SK-N-SH treated with all-trans-retinoic acid at 6 μM for 48 hours (cell line): ENCODE measurements at regions not wholly inside any gene's neighbourhood (a gene's known extent, or its start where the extent isn't known, plus 50 kb on each side); places are given as distances from the start of the nearest gene placed in this dataset.

Experiments used
- ATAC-seq: fragments of 200-7000 bp; cut with Tn5 transposase; 3 replicates; pipeline ENCODE4 v1.9.1; 2020; ENCODE audit warnings: mild to moderate bottlenecking, moderate library complexity
- ARNTL ChIP-seq: fragments of 450-650 bp; formaldehyde crosslinking; IDR thresholded peaks from 2 replicates; pipeline ENCODE4 v1.5.0; 2020; ENCODE audit warnings: low read depth, mild to moderate bottlenecking, moderate library complexity, borderline replicate concordance
- BACH2 ChIP-seq: fragments of 250-450 bp; sonication (Bioruptor Pico); IDR thresholded peaks from 2 replicates; pipeline ENCODE4 v1.9.0; 2021; ENCODE audit warnings: mild to moderate bottlenecking, borderline replicate concordance
- CREB5 ChIP-seq: fragments of 250-450 bp; sonication (Bioruptor Pico); IDR thresholded peaks from 2 replicates; pipeline ENCODE4 v1.5.1; 2020; ENCODE audit warnings: low read depth, mild to moderate bottlenecking, moderate library complexity
- ESRRG ChIP-seq: fragments of 250-450 bp; sonication (Bioruptor Pico); IDR thresholded peaks from 2 replicates; pipeline ENCODE4 v1.6.1; 2021; ENCODE audit warnings: mild to moderate bottlenecking
- GLIS3 ChIP-seq: fragments of 250-450 bp; sonication (Bioruptor Pico); IDR thresholded peaks from 2 replicates; pipeline ENCODE4 v1.5.0; 2020; ENCODE audit warnings: mild to moderate bottlenecking, moderate library complexity
- ISL1 ChIP-seq: fragments of 250-450 bp; sonication (Bioruptor Pico); IDR thresholded peaks from 2 replicates; pipeline ENCODE4 v2.1.2; 2022; ENCODE audit warnings: mild to moderate bottlenecking, moderate library complexity
- OSR1 ChIP-seq: fragments of 250-450 bp; sonication (Bioruptor Pico); IDR thresholded peaks from 2 replicates; pipeline ENCODE4 v1.8.0; 2022; ENCODE audit warnings: moderate library complexity, mild to moderate bottlenecking, inconsistent platforms
- PATZ1 ChIP-seq: fragments of 250-450 bp; sonication (Bioruptor Pico); IDR thresholded peaks from 2 replicates; pipeline ENCODE4 v1.8.0; 2020; ENCODE audit warnings: mild to moderate bottlenecking, moderate library complexity, borderline replicate concordance
- POU6F1 ChIP-seq: fragments of 250-450 bp; sonication (Bioruptor Pico); IDR thresholded peaks from 2 replicates; pipeline ENCODE4 v1.8.0; 2021; ENCODE audit warnings: low read depth, mild to moderate bottlenecking, moderate library complexity, borderline replicate concordance
- PPARA ChIP-seq: fragments of 250-450 bp; sonication (Bioruptor Pico); IDR thresholded peaks from 2 replicates; pipeline ENCODE4 v1.5.0; 2020; ENCODE audit warnings: mild to moderate bottlenecking, borderline replicate concordance
- SNAI2 ChIP-seq: fragments of 250-450 bp; sonication (Bioruptor Pico); IDR thresholded peaks from 2 replicates; pipeline ENCODE4 v1.5.0; 2020; ENCODE audit warnings: mild to moderate bottlenecking, moderate library complexity
- TCF4 ChIP-seq: fragments of 250-450 bp; sonication (Bioruptor Pico); IDR thresholded peaks from 2 replicates; pipeline ENCODE4 v1.8.0; 2021; ENCODE audit warnings: mild to moderate bottlenecking, moderate library complexity, borderline replicate concordance
- TOX ChIP-seq: fragments of 250-450 bp; sonication (Bioruptor Pico); IDR thresholded peaks from 2 replicates; pipeline ENCODE4 v1.8.0; 2021; ENCODE audit warnings: mild to moderate bottlenecking, moderate library complexity, borderline replicate concordance
- ZC3H10 ChIP-seq: fragments of 250-450 bp; sonication (Bioruptor Pico); IDR thresholded peaks from 2 replicates; pipeline ENCODE4 v1.5.1; 2021; ENCODE audit warnings: mild to moderate bottlenecking, moderate library complexity
- ZFP30 ChIP-seq: fragments of 450-650 bp; formaldehyde crosslinking; IDR thresholded peaks from 2 replicates; pipeline ENCODE4 v1.5.0; 2022; ENCODE audit warnings: mild to moderate bottlenecking, moderate library complexity
- ZNF565 ChIP-seq: fragments of 450-650 bp; formaldehyde crosslinking; conservative IDR thresholded peaks from 2 replicates; pipeline ENCODE4 v1.5.0; 2020; ENCODE audit warnings: low read depth, mild to moderate bottlenecking, moderate library complexity
- ZNF70 ChIP-seq: fragments of 450-650 bp; formaldehyde crosslinking; IDR thresholded peaks from 2 replicates; pipeline ENCODE4 v1.5.0; 2020; ENCODE audit warnings: mild to moderate bottlenecking, moderate library complexity
- ZNF8 ChIP-seq: fragments of 450-650 bp; formaldehyde crosslinking; IDR thresholded peaks from 2 replicates; pipeline ENCODE4 v1.5.0; 2020; ENCODE audit warnings: mild to moderate bottlenecking, moderate library complexity
- TF ChIP-seq, protein P1 (sequence below): fragments of 250-450 bp; sonication (Bioruptor Pico); IDR thresholded peaks from 2 replicates; pipeline ENCODE4 v1.5.0; 2020; ENCODE audit warnings: mild to moderate bottlenecking, moderate library complexity

GRCh38 chr13:99749271-99750019 lies 222.1 kb downstream of the ZIC5 start:
- TF ChIP-seq POU6F1 (CRISPR knock-in tag) (no peak), ISL1 (CRISPR knock-in tag) (no peak), OSR1 (CRISPR knock-in tag) (no peak), ESRRG (CRISPR knock-in tag) (no peak), PPARA (CRISPR knock-in tag) (no peak), ZFP30 (no peak), ZC3H10 (no peak)
- no peak for ATAC-seq

DNA sequence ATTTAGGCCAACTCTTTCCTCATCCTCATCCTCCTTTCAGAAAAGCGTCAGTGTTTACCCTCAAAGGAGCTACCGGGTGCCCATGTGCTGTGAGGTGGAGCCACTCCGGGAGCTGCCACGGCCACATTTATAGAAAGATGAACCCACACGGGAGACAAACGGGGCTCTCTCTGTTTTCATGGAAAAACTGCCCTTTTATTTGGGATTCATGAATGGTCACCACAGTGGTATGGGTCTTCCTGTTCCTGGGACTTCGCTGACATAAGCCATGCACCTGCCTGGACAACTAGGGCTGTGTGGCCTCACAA lies 224.2 kb downstream of the ZIC5 start:
- no peak for ATAC-seq
- TF ChIP-seq CREB5 (CRISPR knock-in tag) (no peak), PATZ1 (no peak), ISL1 (CRISPR knock-in tag) (no peak), TOX (no peak), OSR1 (CRISPR knock-in tag) (no peak)
- TF ChIP-seq, protein P1, sequence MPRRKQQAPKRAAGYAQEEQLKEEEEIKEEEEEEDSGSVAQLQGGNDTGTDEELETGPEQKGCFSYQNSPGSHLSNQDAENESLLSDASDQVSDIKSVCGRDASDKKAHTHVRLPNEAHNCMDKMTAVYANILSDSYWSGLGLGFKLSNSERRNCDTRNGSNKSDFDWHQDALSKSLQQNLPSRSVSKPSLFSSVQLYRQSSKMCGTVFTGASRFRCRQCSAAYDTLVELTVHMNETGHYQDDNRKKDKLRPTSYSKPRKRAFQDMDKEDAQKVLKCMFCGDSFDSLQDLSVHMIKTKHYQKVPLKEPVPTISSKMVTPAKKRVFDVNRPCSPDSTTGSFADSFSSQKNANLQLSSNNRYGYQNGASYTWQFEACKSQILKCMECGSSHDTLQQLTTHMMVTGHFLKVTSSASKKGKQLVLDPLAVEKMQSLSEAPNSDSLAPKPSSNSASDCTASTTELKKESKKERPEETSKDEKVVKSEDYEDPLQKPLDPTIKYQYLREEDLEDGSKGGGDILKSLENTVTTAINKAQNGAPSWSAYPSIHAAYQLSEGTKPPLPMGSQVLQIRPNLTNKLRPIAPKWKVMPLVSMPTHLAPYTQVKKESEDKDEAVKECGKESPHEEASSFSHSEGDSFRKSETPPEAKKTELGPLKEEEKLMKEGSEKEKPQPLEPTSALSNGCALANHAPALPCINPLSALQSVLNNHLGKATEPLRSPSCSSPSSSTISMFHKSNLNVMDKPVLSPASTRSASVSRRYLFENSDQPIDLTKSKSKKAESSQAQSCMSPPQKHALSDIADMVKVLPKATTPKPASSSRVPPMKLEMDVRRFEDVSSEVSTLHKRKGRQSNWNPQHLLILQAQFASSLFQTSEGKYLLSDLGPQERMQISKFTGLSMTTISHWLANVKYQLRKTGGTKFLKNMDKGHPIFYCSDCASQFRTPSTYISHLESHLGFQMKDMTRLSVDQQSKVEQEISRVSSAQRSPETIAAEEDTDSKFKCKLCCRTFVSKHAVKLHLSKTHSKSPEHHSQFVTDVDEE, result no peak
- TF ChIP-seq, all 23 proteins: peak for 0

DNA sequence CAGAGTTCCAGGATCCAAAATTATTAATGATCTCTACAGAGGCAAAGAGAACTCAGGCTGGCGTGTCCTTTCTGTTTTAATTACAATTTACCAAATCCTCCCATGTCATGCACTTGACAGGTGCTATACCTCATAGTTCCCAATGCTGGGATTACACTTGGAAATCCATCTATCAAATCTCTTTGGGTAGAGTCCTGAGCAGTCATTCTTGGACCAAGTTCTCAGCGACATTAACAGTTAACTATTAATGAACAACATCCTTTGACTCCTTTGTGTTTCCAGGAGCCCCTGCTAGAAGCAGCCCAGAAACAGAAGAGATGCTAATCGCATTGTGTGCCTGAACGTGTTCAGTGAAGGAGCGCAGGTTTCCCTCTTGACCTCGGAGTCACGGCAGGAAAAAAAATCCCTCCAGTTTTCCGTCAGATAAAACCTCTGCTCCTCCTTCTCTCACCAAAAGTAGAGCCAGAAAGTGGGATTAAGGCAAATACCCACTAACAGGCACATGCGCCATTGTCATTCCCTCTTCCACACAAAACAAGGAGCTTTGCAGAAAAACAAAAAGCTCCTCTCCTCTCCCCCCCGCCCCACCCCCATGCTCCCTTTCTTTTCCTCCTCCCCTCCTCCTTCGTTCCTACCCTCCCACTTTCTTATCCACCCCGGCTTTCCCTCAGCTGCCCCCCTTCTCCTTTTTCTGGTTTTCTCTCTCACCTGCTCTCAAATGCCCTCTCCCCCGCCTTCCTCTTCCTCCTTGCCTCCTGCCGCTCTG lies 224.7 kb downstream of the ZIC5 start:
- TF ChIP-seq ZNF565 (CRISPR knock-in tag) (no peak), SNAI2 (CRISPR knock-in tag) (no peak), ZNF8 (CRISPR knock-in tag) (no peak), TOX (no peak), ISL1 (CRISPR knock-in tag) (no peak), POU6F1 (CRISPR knock-in tag) (no peak), GLIS3 (CRISPR knock-in tag) (no peak), ZNF70 (no peak), TCF4 (no peak), ZFP30 (no peak), PATZ1 (no peak), ARNTL (no peak), BACH2 (CRISPR knock-in tag) (no peak), ZC3H10 (no peak)
- TF ChIP-seq, protein P1, result no peak
- ATAC-seq, result no peak
